ENCODE measurements at regions not wholly inside any gene's neighbourhood (a gene's known extent, or its start where the extent isn't known, plus 50 kb on each side); places are given as distances from the start of the nearest gene placed in this dataset.

GRCh38 chr11:33575311-33575710 is 125.3 kb downstream of the C11orf91 start:
- TF ChIP-seq CTCF (IDR thresholded peaks at IDR 0.05; ENCODE audit: low read depth, low read length): no peak
- DNase-seq (ENCODE audit: extremely low read depth, low read depth): no peak

DNA sequence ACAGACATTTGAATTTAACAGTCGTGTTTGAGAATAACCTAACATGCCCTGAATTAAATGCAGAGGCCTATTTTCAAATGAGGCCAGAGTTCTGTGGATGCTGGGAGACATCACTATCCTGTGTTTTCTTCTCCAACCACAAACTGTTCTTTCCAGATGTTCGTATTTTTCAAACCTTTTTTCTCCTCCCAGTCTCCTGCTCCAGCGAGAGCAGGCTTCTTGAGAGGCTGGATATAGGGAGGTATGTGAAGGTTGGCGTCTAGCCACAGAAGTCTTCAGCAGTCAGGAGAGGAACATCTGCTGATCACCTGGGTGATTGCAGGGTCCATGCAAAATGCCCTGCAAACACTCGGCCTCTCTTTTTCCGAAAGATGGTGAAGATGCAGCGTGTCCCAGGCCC is 126.3 kb downstream of the C11orf91 start:
- no peak for TF ChIP-seq CTCF (IDR thresholded peaks at IDR 0.05; ENCODE audit: low read depth, low read length)
- no peak for DNase-seq (ENCODE audit: extremely low read depth, low read depth)

DNA sequence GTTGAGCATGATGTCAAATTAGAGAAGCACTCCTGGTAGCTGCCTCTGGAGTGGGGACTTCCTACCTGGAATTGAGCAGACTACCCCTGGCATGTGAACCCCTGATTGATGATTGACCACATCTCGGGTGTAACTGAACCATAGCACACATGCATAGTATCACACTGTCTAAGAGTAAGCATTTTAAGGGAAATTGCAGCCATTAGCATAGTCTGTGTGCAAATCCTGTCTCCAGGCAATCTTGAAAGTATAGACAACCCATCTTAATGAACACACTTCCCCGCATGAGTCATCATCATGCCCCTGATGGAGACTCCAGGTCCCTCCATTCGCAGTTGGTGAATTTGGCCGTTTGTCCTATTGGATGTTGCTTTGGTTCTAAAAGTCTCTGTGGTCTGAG is 131.3 kb downstream of the C11orf91 start:
- no peak for TF ChIP-seq CTCF (IDR thresholded peaks at IDR 0.05; ENCODE audit: low read depth, low read length)
- DNase-seq (ENCODE audit: extremely low read depth, low read depth): no peak

DNA sequence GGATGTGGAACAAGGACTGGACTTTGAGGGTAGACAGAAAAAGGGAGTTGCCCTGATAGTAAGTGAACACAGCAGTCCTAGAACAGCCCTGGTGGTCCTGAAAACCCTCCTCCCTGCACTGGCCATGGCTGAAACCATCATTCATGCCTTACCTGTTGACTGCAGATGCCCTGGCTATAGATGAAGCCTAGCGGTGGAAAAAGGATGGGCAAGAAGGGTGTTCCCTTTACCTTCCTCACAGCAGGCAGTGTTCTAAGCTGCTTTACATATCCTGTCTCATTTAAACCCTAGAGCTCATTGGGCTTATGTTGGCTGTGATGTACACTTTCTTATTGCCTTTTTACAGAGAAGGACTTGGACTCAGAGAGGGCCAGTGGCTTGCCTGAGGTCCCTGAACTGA is 133.6 kb downstream of the C11orf91 start:
- no peak for TF ChIP-seq CTCF (IDR thresholded peaks at IDR 0.05; ENCODE audit: low read depth, low read length)
- DNase-seq (ENCODE audit: extremely low read depth, low read depth): no peak

GRCh38 chr11:33564856-33565453 is 135.7 kb downstream of the C11orf91 start:
- TF ChIP-seq CTCF (IDR thresholded peaks at IDR 0.05; ENCODE audit: low read depth, low read length): no peak
- DNase-seq (ENCODE audit: extremely low read depth, low read depth): no peak

- TF ChIP-seq CTCF (IDR thresholded peaks at IDR 0.05; ENCODE audit: low read depth, low read length): no peak
- no peak for DNase-seq (ENCODE audit: extremely low read depth, low read depth)
These were observed 139.9 kb downstream of the C11orf91 start for GRCh38 chr11:33560729-33561128.

- TF ChIP-seq CTCF (IDR thresholded peaks at IDR 0.05; ENCODE audit: low read depth, low read length): no peak
- DNase-seq (ENCODE audit: extremely low read depth, low read depth): no peak
These were observed 141.1 kb downstream of the C11orf91 start for GRCh38 chr11:33559567-33559966.

Data from AG09319 (cell line).